Mucosa of rectum (tissue), 2 donors: ENCODE measurements at regions not wholly inside any gene's neighbourhood (a gene's known extent, or its start where the extent isn't known, plus 50 kb on each side); places are given as distances from the start of the nearest gene placed in this dataset.
"Not testable (repeated sequence)": the region's sequence is repeated elsewhere in the genome, so short reads cannot be mapped to it uniquely, and the experiment has no call there.

ENCODE experiments used
- H3K27ac ChIP-seq, 2 donors: one replicate each; pipeline ENCODE4 v1.7.0; 2013; ENCODE audit warnings: inconsistent platforms in 2 of 2, low read depth in 2 of 2, low read length in 2 of 2
- H3K27me3 ChIP-seq, 2 donors: one replicate each; pipeline ENCODE4 v1.7.0; 2013; ENCODE audit warnings: low read length in 2 of 2; ENCODE audit not compliant: control insufficient read depth in 2 of 2, insufficient read depth in 2 of 2
- H3K36me3 ChIP-seq, 2 donors: one replicate each; pipeline ENCODE4 v1.7.0; 2013; ENCODE audit warnings: low read length in 2 of 2; ENCODE audit not compliant: control insufficient read depth in 2 of 2, insufficient read depth in 2 of 2
- H3K4me1 ChIP-seq, 2 donors: one replicate each; pipeline ENCODE4 v1.7.0; 2013; ENCODE audit warnings: low read length in 2 of 2, mild to moderate bottlenecking in 1 of 2; ENCODE audit not compliant: control insufficient read depth in 2 of 2, insufficient read depth in 2 of 2
- H3K4me3 ChIP-seq, 2 donors: one replicate each; pipeline ENCODE4 v1.7.0; 2013; ENCODE audit warnings: low read length in 2 of 2
- H3K9ac ChIP-seq, 2 donors: one replicate each; pipeline ENCODE4 v1.7.0; 2013; ENCODE audit warnings: low read length in 2 of 2, low read depth in 1 of 2, mild to moderate bottlenecking in 1 of 2
- H3K9me3 ChIP-seq, 2 donors: one replicate each; pipeline ENCODE4 v1.7.0; 2013; ENCODE audit warnings: low read length in 2 of 2; ENCODE audit not compliant: control insufficient read depth in 2 of 2
- donor health status: healthy.
- donor health status: Normal muscosa, but diverticular disease.

DNA sequence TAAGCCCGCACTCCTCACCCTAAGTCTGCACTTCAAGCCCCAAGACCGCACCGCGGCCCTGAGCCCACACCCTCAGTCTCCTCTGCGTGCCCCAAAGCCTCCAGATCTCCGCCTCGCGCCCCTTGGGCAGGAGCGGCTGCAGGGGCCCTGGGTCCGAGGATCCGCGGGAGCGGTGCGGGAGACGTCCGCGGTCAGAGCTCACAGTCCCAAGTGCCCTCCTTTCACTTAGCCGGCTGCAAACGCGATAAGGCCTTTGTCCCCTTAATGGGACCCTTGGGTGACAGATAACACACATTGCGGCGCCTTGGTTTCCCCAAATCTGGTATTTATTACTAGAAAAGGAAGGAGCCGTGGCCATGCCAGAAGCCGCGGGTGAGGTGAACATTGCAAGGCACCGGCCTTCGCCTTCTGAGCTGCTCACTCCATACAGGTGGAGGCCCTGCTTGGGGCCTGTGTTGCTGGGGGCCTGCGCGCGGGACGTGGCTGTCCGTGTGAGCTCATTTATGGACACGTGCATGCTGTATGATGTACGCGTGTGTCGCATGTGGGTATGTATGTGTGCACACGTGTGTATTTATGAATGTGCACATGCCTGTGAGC is 178.9 kb downstream of the OR4M2 start:
- H3K27ac ChIP-seq, H3K9me3 ChIP-seq, H3K9ac ChIP-seq, H3K27me3 ChIP-seq, H3K4me1 ChIP-seq, H3K36me3 ChIP-seq: not testable (repeated sequence)
- peak overlapping the region in 1 of 2 donors; percentile 41 for H3K4me3 ChIP-seq

DNA sequence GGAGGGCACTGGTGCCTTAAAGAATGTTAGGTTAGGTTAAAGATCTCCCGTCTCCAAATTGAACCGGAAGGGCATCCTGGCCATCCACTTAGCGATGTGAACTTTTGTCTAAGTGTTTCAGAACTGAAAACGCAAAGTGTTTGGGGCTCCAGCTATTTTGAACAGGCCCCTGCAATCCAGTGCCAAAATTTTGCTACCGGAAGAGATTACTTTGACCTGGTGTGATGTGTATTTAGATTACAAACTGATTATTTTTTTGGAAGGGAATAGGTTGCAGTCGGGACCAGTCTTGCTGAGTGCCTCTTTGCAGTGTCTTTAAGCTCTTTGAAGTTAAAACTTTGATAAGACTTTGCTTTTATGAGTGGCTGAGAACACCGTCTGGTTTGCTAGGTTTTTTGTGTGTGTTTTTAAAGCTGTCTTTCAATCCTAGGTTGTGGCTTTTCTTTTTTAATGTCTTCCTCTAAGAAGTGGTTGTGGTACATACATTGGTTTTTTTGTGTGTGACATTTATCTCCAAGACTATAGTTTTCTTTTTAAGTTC is 179.6 kb downstream of the OR4M2 start:
- no peaks in the 10 kb centered on the region for H3K27me3 ChIP-seq
- no peaks in the 10 kb centered on the region for H3K36me3 ChIP-seq
- no peaks in the 10 kb centered on the region for H3K9me3 ChIP-seq
- H3K4me3 ChIP-seq = peak overlapping the region in 1 of 2 donors; percentile 41
- H3K27ac ChIP-seq = no peak overlapping the region
- H3K9ac ChIP-seq = no peak overlapping the region
- H3K4me1 ChIP-seq = no peaks in the 10 kb centered on the region

- Histone ChIP-seq H3K36me3 (no peaks in the 10 kb centered on the region), H3K9me3 (no peaks in the 10 kb centered on the region), H3K27me3 (no peaks in the 10 kb centered on the region), H3K27ac (peak overlapping the region in 1 of 2 donors; percentile 23), H3K4me3 (peak overlapping the region in 1 of 2 donors; percentile 37), H3K9ac (no peak overlapping the region), H3K4me1 (no peaks in the 10 kb centered on the region)
Measured at GRCh38 chr15:22262613-22263020, 182.3 kb downstream of the OR4M2 start.

- no peak overlapping the region for H3K4me3 ChIP-seq
- H3K27ac ChIP-seq = no peak overlapping the region
- no peak overlapping the region for H3K9ac ChIP-seq
- no peaks in the 10 kb centered on the region for H3K27me3 ChIP-seq
- H3K4me1 ChIP-seq = no peaks in the 10 kb centered on the region
- H3K36me3 ChIP-seq = no peaks in the 10 kb centered on the region
- H3K9me3 ChIP-seq = no peaks in the 10 kb centered on the region
Measured at GRCh38 chr15:22263738-22264137, 183.4 kb downstream of the OR4M2 start.

DNA sequence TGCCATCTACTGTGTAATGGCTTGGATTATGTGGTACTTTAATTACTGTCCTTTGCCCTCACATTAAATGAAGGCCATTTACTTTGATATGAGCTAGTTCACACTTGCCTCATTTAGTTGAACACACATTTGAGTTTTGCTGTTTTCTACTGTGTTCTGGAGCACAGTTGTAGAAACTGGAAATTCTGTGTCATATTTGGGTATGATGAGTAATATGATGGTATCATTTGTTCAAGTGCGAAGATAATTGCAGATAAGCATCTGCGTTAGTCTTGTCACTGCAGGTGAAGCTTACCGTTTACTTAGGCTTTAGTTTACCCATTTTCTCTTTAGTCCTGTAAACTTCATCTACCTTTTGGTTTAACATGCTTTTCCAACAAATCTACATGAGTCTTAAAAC is 183.9 kb downstream of the OR4M2 start:
- H3K9me3 ChIP-seq, H3K4me3 ChIP-seq, H3K9ac ChIP-seq, H3K36me3 ChIP-seq, H3K27ac ChIP-seq, H3K4me1 ChIP-seq, H3K27me3 ChIP-seq: not testable (repeated sequence)

- no peaks in the 10 kb centered on the region for H3K4me1 ChIP-seq
- H3K27me3 ChIP-seq = no peaks in the 10 kb centered on the region
- H3K27ac ChIP-seq = peak overlapping the region in 1 of 2 donors; percentile 16
- no peaks in the 10 kb centered on the region for H3K36me3 ChIP-seq
- no peak overlapping the region for H3K4me3 ChIP-seq
- no peak overlapping the region for H3K9ac ChIP-seq
- H3K9me3 ChIP-seq = peaks cover 0 to 2% of the 10 kb centered on the region in 2 donors
Measured at GRCh38 chr15:22265056-22265945, 185.0 kb downstream of the OR4M2 start.

DNA sequence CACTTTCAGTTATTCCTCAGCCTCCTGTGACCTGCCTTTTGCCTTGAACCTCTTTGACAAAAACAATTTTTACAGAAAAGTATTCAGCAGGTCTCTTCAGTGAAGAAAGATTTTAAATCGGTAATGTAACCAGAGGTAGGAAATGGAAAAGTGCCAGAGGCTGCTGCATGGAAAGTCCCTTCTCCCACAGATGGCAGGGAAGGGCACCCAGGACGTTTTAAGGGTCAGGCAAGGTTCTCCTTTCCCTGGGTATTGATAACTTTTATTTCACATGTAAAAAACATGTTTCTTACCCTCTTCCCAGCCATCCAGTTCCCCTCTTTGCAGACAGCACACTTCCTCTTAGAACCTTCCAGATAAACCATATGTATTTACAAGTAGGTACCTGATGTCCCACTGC is 185.6 kb downstream of the OR4M2 start:
- Histone ChIP-seq H3K9me3 (peaks cover 0 to 2% of the 10 kb centered on the region in 2 donors), H3K27ac (no peak overlapping the region), H3K4me1 (no peaks in the 10 kb centered on the region), H3K9ac (no peak overlapping the region), H3K4me3 (no peak overlapping the region), H3K36me3 (no peaks in the 10 kb centered on the region), H3K27me3 (no peaks in the 10 kb centered on the region)

GRCh38 chr15:22267761-22268160 is 187.4 kb downstream of the OR4M2 start:
- no peak overlapping the region for H3K4me3 ChIP-seq
- H3K27ac ChIP-seq = no peak overlapping the region
- H3K9me3 ChIP-seq = peaks cover 0 to 2% of the 10 kb centered on the region in 2 donors
- no peaks in the 10 kb centered on the region for H3K4me1 ChIP-seq
- H3K27me3 ChIP-seq = no peaks in the 10 kb centered on the region
- no peak overlapping the region for H3K9ac ChIP-seq
- H3K36me3 ChIP-seq = no peaks in the 10 kb centered on the region

- H3K36me3 ChIP-seq, H3K9me3 ChIP-seq, H3K4me3 ChIP-seq, H3K27ac ChIP-seq, H3K4me1 ChIP-seq, H3K9ac ChIP-seq, H3K27me3 ChIP-seq: not testable (repeated sequence)
Measured at GRCh38 chr15:22268201-22268600, 187.9 kb downstream of the OR4M2 start.

DNA sequence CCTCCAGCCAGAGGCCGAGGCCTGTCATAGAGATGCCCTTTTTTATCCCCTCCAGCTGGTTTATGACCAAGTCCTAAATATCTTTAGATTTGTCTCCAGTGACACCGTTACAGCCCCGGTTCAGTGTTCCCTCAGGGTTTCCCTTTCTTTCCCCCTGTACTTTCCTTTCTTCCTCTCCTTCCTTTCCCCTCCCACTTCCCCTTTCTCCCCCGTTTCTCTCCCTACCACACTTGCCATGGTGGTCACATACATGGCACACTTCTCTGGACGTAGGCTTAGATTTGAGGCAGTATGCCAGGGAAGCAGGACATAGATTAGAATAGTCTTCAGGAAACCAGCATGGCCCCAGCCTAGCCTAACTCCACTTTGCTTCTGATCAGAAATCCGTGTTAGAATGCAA is 188.3 kb downstream of the OR4M2 start:
- H3K27ac ChIP-seq = not testable (repeated sequence)

More for the DNA sequence above, 188.3 kb downstream of the OR4M2 start:
- H3K4me3 ChIP-seq, H3K27me3 ChIP-seq, H3K9me3 ChIP-seq, H3K36me3 ChIP-seq, H3K9ac ChIP-seq, H3K4me1 ChIP-seq: not testable (repeated sequence)
